ENCODE measurements at regions not wholly inside any gene's neighbourhood (a gene's known extent, or its start where the extent isn't known, plus 50 kb on each side); places are given as distances from the start of the nearest gene placed in this dataset.

- Histone ChIP-seq H3K4me3 (ENCODE audit: insufficient read depth, low read length, poor library complexity, severe bottlenecking) (no peak overlapping the region), H3K79me2 (ENCODE audit: insufficient read depth, low read length) (no peaks in the 10 kb centered on the region), H3K9me2 (replicated peaks; ENCODE audit: insufficient read depth, low read length) (no peaks in the 10 kb centered on the region), H3K4me2 (ENCODE audit: low read depth, low read length, poor library complexity, severe bottlenecking) (no peak overlapping the region), H3K9me3 (ENCODE audit: insufficient read depth, low read length) (no peaks in the 10 kb centered on the region), H3K27ac (ENCODE audit: low read depth, low read length) (no peak overlapping the region), H3F3A (ENCODE audit: insufficient read depth) (no peaks in the 10 kb centered on the region), H3K9ac (ENCODE audit: low read length) (no peak overlapping the region), H2AFZ (ENCODE audit: low read depth, low read length, severe bottlenecking) (no peak overlapping the region), H3K27me3 (ENCODE audit: low read length) (no peaks in the 10 kb centered on the region), H4K20me1 (ENCODE audit: low read depth, low read length) (no peaks in the 10 kb centered on the region), H3K36me3 (ENCODE audit: low read length) (no peaks in the 10 kb centered on the region)
- TF ChIP-seq EZH2phosphoT487 (conservative IDR thresholded peaks at IDR 0.05; ENCODE audit: low read length) = no peak
- no peak for TF ChIP-seq CTCF (IDR thresholded peaks at IDR 0.05; ENCODE audit: insufficient read depth, low read length, poor library complexity, severe bottlenecking)
These were observed 2040.1 kb upstream of the LRRTM1 start for GRCh38 chr2:82344670-82345069.

- Histone ChIP-seq H3K27me3 (ENCODE audit: low read length) (no peaks in the 10 kb centered on the region), H3K27ac (ENCODE audit: low read depth, low read length) (no peak overlapping the region), H3K9ac (ENCODE audit: low read length) (no peak overlapping the region), H3K9me2 (replicated peaks; ENCODE audit: insufficient read depth, low read length) (no peaks in the 10 kb centered on the region), H3F3A (ENCODE audit: insufficient read depth) (no peaks in the 10 kb centered on the region), H3K36me3 (ENCODE audit: low read length) (no peaks in the 10 kb centered on the region), H3K9me3 (ENCODE audit: insufficient read depth, low read length) (no peaks in the 10 kb centered on the region), H3K4me2 (ENCODE audit: low read depth, low read length, poor library complexity, severe bottlenecking) (no peak overlapping the region), H3K4me3 (ENCODE audit: insufficient read depth, low read length, poor library complexity, severe bottlenecking) (no peak overlapping the region), H4K20me1 (ENCODE audit: low read depth, low read length) (no peaks in the 10 kb centered on the region), H3K79me2 (ENCODE audit: insufficient read depth, low read length) (no peaks in the 10 kb centered on the region), H2AFZ (ENCODE audit: low read depth, low read length, severe bottlenecking) (no peak overlapping the region)
- TF ChIP-seq EZH2phosphoT487 (conservative IDR thresholded peaks at IDR 0.05; ENCODE audit: low read length) (no peak), CTCF (IDR thresholded peaks at IDR 0.05; ENCODE audit: insufficient read depth, low read length, poor library complexity, severe bottlenecking) (no peak)
These were observed 2037.8 kb upstream of the LRRTM1 start for GRCh38 chr2:82342356-82342755.

- TF ChIP-seq CTCF (IDR thresholded peaks at IDR 0.05; ENCODE audit: insufficient read depth, low read length, poor library complexity, severe bottlenecking) = no peak
- TF ChIP-seq EZH2phosphoT487 (conservative IDR thresholded peaks at IDR 0.05; ENCODE audit: low read length) = no peak
- Histone ChIP-seq H4K20me1 (ENCODE audit: low read depth, low read length) (no peaks in the 10 kb centered on the region), H3K27me3 (ENCODE audit: low read length) (no peaks in the 10 kb centered on the region), H3K4me2 (ENCODE audit: low read depth, low read length, poor library complexity, severe bottlenecking) (no peak overlapping the region), H3K27ac (ENCODE audit: low read depth, low read length) (no peak overlapping the region), H3K9ac (ENCODE audit: low read length) (no peak overlapping the region), H3K4me3 (ENCODE audit: insufficient read depth, low read length, poor library complexity, severe bottlenecking) (no peak overlapping the region), H3F3A (ENCODE audit: insufficient read depth) (no peaks in the 10 kb centered on the region), H3K9me3 (ENCODE audit: insufficient read depth, low read length) (no peaks in the 10 kb centered on the region), H3K79me2 (ENCODE audit: insufficient read depth, low read length) (no peaks in the 10 kb centered on the region), H2AFZ (ENCODE audit: low read depth, low read length, severe bottlenecking) (no peak overlapping the region), H3K36me3 (ENCODE audit: low read length) (no peaks in the 10 kb centered on the region), H3K9me2 (replicated peaks; ENCODE audit: insufficient read depth, low read length) (no peaks in the 10 kb centered on the region)
These were observed 2036.1 kb upstream of the LRRTM1 start for GRCh38 chr2:82340578-82341053.

All from SU-DHL-6 (cell line).